ENCODE measurements at regions not wholly inside any gene's neighbourhood (a gene's known extent, or its start where the extent isn't known, plus 50 kb on each side); places are given as distances from the start of the nearest gene placed in this dataset.

GRCh38 chr14:23793532-23793931 lies 157.4 kb downstream of the DHRS2 start:
- TF ChIP-seq, protein P1, sequence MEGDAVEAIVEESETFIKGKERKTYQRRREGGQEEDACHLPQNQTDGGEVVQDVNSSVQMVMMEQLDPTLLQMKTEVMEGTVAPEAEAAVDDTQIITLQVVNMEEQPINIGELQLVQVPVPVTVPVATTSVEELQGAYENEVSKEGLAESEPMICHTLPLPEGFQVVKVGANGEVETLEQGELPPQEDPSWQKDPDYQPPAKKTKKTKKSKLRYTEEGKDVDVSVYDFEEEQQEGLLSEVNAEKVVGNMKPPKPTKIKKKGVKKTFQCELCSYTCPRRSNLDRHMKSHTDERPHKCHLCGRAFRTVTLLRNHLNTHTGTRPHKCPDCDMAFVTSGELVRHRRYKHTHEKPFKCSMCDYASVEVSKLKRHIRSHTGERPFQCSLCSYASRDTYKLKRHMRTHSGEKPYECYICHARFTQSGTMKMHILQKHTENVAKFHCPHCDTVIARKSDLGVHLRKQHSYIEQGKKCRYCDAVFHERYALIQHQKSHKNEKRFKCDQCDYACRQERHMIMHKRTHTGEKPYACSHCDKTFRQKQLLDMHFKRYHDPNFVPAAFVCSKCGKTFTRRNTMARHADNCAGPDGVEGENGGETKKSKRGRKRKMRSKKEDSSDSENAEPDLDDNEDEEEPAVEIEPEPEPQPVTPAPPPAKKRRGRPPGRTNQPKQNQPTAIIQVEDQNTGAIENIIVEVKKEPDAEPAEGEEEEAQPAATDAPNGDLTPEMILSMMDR (IDR thresholded peaks at IDR 0.05), result no peak
- TF ChIP-seq POLR2A (IDR thresholded peaks at IDR 0.05), result no peak

Data from heart left ventricle (tissue), 13 donors.